HEK293T (cell line): ENCODE measurements at regions not wholly inside any gene's neighbourhood (a gene's known extent, or its start where the extent isn't known, plus 50 kb on each side); places are given as distances from the start of the nearest gene placed in this dataset.

Experiments
- BHLHE40 ChIP-seq: fragments of 450-650 bp; IDR thresholded peaks from 2 replicates; pipeline ENCODE4 v1.6.1; 2016; ENCODE audit warnings: mild to moderate bottlenecking, moderate library complexity, borderline replicate concordance
- ELF4 ChIP-seq: fragments of 450-650 bp; IDR thresholded peaks from 2 replicates; pipeline ENCODE4 v1.6.1; 2017; ENCODE audit warnings: antibody characterized with exemption
- FOXM1 ChIP-seq: fragments of 450-650 bp; IDR thresholded peaks from 2 replicates; pipeline ENCODE4 v1.6.1; 2017; ENCODE audit warnings: mild to moderate bottlenecking, borderline replicate concordance
- NFRKB ChIP-seq: fragments of 450-650 bp; IDR thresholded peaks from 2 replicates; pipeline ENCODE4 v1.6.1; 2016; ENCODE audit warnings: mild to moderate bottlenecking, moderate library complexity
- SP1 ChIP-seq: fragments of 450-650 bp; IDR thresholded peaks from 2 replicates; pipeline ENCODE4 v1.6.1; 2017
- TARDBP ChIP-seq: fragments of 450-650 bp; IDR thresholded peaks from 2 replicates; pipeline ENCODE4 v1.6.1; 2016
- ZNF384 ChIP-seq: fragments of 450-650 bp; IDR thresholded peaks from 2 replicates; pipeline ENCODE4 v1.6.1; 2016

DNA sequence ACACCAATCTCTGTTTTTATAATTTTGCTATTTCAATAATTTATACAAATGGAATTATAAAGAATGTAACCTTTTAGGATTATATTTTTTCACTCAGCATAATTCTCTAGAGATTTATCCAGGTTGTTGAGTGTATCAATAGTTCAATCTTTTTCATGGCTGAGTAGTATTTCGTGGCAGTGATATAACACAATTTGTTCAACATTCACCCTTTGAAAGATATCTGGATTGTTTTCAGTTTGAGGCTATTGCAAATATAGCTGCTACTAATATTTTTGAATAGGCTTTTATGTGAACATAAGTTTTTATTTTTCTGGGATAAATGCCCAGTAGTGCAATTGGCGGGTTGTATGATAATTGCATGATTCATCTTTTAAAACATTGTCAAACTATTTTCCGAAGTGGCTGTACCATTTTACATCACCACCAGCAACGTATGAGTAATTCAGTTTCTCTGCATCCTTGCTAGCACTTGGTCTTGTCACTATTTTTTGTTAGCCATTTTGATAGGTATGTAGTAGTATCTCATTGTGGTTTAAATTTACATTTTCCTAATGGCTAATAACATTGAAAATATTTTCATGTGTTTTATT lies 55.6 kb upstream of the ABCD3 start:
- no peak for TF ChIP-seq NFRKB
- no peak for TF ChIP-seq FOXM1
- TF ChIP-seq ELF4, result no peak
- no peak for TF ChIP-seq BHLHE40
- no peak for TF ChIP-seq SP1
- TF ChIP-seq ZNF384, result no peak
- TF ChIP-seq TARDBP, result no peak
